HG02642 (cell line): ENCODE measurements at regions not wholly inside any gene's neighbourhood (a gene's known extent, or its start where the extent isn't known, plus 50 kb on each side); places are given as distances from the start of the nearest gene placed in this dataset.

Source experiments
- ATAC-seq: cut with Tn5 transposase; IDR thresholded peaks from one replicate; pipeline ENCODE4 v1.9.1; 2021; ENCODE audit warnings: mild to moderate bottlenecking; ENCODE audit not compliant: unreplicated experiment, poor library complexity

DNA sequence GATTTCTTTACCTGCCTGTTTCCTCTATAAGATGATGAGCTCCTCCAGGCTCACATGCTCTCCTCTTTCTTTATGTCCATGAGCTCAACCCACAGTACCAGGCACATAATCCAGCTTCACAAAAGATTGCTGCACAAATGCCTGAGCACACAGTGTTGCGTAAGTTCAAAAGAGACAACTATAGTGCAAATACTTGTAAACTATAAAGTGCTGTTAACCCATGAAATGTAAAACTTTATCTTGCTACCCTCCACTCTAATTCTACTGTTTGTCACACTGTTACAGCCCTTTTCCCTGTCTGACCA lies 101.0 kb upstream of the LPP start:
- no peak for ATAC-seq

DNA sequence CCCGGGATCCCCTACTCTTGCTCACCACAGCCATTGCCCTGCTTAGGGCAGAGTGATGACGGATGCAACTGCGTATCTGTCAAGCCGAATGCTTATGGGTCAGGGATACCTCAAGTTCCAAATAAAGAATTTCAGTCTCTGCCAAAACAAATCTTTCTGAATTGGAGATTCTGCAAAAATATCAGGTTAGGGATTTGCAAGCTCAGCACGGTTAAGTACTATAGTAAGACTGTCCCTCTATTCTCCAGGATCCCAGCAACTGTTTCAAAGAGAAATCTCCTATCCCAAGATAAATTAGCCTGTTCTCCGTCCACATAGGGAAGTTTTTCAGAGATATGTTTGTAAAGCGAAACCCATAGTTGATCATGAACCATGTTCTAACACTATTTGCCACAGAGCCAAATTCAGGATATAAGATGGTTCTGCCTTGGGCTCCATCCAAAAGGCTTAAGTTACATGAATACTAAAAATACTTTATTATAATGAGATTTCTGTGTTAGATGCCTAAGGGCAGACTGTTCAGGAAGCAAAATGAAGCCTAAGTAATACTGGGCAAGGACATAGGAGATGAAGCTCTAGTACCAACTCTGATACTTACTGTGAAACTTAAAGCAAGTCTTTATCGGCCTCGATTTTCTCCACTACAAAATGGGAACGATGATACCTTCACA lies 100.1 kb upstream of the LPP start:
- no peak for ATAC-seq

DNA sequence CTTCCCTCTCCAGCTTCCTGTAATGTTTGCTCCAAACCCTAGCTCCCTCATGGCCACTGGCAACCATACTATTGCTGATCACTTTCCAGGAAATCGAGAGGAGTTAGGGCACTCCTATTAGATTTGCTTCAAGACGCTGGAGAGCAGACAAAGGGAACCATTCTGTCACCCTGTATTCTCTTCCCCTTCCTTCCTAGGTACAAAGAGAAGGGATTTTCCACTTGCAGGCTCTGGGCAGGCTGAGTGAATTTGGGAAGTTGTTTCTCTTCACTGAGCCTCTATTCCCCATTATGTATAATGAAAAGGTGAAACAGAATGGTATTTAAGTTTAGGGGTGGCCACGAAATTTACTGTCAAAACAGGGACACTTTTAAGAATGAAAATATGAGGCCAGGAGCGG lies 99.4 kb upstream of the LPP start:
- ATAC-seq = no peak

DNA sequence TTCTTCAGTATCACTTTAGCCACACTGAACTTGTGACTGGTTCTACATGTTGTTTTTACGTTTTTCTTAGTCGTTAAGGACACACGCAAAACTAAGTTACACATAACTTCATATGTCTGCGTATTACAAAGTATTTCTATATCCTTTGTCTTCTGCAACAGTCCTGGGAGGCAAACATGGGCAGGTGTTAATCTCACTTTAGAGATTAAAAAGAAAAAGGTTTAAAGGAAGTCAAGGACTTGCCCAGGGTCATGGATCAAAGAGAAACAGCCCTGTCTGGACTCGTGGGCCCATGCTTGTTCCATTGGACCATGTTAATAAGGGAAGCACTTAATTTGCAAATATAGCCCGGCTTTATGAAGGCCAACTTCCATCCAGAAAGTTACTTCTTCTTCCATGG lies 98.6 kb upstream of the LPP start:
- ATAC-seq = no peak

DNA sequence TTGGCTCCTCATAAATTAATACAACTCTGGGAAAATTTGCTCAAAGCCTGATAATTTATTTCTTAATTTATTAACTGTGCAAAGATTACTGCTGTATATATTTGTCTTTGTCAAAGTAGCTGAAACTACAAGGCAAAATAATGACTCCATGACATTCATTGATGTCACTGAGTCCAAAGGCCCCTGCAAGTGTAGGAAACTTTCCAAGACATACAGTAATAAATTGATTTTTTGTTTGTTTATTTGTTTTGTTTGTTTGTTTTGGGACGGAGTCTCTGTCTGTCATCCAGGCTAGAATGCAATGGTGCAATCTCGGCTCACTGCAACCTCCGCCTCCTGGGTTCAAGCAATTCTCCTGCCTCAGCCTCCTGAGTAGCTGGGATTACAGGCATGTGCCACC lies 96.8 kb upstream of the LPP start:
- ATAC-seq = no peak

DNA sequence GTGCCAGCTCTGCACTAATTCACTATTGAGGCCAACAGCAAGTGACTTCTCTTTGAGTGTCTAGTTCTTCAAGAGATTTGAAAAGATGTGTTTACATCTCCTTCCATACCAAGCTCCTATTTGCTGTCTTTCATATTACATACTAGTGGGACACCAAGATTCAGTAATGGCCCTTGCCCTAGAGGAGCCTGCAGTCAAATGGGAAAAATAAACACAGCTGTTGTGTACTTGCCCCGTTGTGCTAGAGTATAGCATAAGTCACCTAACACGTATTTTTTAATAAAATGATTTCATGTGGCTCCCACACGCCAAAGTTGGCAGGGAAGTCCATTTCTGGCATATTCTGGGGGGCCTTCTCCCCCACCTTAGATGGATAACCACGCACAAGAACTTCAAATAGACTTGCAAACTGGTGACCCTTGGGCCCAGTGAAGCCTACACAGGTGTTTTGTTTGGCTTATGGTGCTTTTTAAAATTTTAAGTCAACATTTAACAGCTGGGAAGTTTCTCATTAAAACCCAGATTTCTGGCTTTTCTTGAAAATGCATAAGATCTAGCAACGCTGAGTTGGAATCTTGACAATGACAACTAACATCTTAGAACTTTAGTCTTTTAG lies 95.3 kb upstream of the LPP start:
- no peak for ATAC-seq

DNA sequence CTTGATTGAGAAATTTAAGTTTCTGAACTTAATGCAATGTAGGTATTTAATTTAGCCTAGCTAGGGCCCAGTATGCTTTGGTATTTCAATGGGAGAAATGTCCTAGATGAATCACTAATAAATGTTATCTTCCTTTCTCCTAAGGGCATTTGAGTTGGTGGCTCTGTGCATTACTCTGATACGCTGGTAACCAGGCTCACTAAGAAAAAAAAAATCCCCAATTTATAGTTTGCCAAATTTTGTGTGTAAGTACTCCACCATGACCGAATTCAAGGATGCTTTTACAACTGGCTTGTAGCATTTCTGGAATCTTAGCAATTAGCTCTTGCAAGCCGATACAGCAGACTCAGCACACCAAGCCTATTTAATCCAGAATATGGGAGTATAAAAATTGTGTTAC lies 94.6 kb upstream of the LPP start:
- no peak for ATAC-seq

DNA sequence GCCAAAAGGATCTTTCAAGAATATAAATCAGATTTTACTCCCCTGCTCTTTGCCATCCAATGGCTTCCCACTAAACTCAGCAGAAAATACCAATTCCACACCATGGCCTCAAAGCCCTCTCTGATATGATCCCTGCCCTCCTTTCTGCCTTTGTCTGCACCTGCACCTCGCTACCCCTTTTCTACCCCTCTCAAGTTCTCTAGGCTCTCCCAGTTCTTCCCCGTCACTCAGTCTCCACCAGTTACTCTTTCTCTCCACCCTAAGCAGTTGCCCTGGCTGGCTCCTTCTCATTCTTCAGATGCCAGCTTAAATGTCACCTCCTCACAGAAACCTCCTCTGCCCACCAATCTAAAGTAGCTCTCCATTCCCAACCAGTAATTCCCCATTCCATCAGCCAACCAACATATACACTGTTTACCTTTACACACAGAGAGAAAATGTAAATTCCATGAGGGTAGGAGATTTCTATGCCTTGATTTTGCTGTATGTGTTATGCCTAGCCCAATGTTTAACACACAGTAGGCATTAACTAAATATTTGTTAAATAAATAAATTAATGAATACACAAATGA lies 93.6 kb upstream of the LPP start:
- ATAC-seq = no peak

DNA sequence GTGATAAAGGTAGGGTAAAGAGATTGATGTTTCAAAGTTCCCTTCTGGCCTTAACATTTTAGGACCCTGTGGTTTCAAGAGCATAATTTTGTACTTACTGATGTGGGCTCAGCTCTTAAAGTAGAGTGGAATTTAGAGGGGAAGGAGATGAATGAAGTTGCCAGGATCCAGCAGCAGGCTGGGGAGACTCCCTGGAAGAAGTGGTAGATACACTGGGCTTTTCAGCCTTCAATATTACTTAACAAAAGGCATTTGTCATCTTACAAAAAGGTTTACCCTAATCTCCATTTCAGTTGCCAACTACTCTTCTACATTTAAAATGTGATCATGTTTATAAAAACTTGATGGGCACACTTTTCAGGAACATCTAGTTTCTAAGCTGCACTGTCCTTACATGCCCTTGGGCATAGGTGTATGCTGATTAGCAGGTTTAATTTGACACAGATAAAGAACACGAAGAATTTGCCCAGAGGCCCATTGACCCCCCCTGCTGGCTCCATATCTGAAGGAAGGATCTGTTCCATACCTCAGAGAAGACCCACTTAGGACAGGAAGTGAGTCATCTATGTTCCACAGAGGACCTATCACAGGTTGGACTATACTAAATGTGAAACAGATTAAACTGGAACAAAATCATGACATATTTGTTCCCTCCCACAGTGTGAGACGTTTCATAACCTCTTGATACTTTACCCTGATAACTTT lies 93.0 kb upstream of the LPP start:
- no peak for ATAC-seq

DNA sequence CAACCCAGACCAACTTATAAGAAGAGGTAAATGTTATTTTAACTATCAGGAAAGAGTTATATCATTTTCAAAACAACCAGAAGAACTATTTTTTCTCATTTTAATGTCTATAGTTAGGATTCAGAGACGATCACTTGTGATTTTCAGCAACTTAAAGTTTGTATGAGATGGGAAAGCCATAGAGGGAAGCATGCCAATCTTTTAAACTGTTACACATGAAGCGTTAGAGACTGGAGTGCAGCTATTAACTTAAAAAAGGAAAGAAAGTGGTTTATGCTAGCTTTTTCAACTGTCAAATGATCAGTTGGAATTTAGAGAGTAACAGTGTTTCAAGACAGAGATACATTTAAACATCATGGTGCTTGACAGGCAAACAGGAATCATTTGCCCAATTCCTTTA lies 91.7 kb upstream of the LPP start:
- ATAC-seq = no peak

DNA sequence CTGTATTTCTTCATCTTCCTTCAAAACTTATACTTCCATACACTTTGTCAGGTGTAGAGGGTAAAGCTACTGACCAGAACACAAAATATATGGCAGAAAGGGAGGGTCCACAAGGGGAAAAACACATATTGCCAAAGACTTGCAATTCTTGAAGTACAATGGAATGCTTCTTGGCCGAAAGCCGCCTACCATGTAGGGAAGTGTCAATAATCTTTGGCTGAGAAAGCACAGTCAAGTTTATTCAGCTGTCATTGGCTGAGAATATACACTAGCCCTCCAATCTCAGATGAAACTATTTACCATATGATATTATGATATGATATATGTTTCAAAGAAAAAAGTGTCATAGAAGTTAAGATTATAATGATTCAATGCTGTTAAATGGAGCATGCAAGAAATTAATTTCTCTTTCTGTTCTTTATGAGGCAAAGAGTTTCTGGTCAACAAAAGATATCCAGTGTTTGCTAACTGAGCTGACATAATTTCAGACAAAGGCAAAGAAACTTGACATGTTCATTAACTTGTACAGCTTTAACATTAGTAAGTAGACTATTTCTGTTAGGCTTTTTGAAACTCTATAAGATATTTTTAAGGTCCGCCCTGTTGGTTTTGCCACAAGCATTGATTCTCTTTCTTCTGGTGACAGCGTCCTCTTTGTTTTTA lies 89.0 kb upstream of the LPP start:
- no peak for ATAC-seq

DNA sequence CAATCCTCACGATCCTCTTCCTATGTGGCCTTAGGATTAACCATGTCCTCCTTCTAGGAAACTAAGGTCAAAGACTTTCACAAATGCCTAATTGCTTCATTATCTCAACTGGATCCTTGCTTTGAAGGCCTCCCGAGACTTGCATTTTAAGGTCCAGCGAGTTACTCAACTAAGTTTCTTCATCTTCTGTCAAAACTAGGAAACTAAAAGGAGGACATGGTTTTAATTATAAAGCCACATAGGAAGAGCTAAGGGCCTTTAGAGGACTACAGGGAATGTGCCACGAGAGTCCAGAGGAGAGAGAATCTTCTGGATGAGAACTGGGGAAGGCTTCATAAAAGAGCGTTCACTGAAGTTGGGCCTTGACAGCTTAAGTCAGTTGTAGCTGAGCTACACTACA lies 87.8 kb upstream of the LPP start:
- no peak for ATAC-seq

DNA sequence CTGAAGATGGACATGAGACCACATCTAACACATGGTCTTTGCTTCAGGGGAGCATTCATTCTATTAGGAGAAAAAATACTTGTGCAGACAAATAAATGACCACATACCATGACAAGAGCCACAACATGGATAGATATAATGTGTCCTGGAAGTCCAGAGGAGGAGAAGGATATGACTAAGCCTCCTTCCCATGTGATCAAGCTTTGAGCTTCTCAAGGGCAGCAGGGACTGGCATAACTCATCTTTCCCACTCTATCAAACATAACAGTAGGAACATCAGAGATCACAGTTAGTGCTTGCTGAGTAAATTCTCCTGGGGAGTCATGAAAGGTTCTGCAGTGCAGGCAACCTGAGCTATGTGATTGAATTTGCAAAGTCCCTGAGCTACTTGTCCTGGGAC lies 86.0 kb upstream of the LPP start:
- no peak for ATAC-seq

DNA sequence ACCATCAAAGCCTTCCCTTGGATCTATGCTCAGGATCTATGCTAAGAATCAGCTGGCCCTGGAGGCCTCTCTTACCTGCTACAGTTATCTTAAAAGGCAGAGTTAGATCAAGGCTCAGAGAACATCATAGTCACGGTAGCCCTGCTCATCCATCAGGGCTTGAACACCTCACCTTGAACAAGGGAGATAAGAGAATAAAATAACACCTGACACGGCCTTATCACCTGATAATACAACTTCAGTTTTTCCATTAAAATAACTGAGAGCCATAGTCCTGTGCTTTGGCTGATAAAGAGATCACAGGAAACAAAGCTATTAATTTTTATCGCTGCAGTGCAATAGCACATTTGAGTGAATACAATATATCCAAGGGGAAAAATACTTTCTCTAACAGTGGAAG lies 85.6 kb upstream of the LPP start:
- no peak for ATAC-seq

DNA sequence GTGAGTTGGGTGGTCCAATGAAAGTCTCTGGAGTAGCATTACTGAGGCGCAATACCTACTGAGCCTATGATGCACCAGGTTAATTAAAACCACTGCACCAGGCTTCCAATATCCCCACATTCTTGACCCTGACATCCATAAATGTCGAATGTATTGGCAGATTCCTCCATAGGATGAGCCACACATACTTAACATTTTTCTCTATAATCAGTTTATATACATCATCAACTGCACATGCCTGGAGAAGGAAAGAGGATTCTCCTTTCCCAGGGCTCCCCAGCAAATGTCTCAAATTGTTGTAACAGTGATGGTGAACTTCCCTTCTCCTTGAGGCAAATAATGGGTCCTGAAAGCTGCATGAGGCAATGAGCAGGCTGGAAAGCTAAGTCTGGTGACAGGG lies 82.3 kb upstream of the LPP start:
- ATAC-seq = no peak

DNA sequence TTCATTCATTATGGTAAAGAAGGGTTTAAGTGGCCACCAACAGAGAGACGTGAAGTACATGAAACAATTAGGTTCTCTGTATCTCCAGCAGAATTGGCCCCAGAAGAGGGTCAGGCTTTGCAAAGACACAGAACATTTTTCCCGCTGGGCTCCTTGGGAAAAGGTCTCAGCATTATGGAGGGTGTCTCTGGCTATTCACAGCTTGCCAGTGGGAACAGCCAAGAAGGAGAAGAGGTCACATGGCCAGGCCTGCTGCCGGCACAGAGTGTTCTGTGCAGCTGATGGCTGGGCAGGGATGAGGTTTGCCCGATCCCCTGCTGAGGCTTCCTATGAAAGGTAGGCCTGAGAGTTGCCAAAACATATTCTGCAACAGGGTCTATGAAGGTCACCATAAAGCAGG lies 77.8 kb upstream of the LPP start:
- ATAC-seq = no peak

DNA sequence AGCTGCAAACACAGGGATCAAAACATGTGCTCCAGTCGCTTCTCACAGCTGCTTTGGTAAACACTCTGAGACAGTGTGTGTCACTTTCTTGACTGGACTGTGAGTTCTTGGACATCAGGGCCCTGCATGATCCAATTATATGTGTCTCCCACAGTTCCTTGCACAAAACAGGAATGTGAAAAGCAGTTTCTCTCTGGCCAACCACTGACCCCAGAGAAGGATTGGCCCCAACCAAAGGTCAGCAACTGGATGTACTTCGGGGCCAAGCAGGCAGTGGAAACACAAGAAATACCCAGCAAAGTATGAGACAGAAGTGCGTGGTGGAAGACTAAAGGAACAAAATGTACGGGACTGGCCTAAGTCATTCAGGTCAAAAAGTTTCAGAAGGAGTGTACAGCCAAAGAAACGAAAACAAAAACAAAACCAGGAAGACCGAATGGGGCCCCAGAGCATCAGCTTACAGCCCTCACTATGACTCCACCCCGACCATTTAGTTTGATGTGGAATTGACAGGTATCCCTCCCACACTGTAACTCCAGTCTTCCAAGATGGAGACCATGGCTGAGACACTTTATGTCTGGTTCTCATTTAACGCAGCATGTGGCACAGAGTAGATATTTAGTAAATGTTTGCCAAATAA lies 76.7 kb upstream of the LPP start:
- no peak for ATAC-seq

DNA sequence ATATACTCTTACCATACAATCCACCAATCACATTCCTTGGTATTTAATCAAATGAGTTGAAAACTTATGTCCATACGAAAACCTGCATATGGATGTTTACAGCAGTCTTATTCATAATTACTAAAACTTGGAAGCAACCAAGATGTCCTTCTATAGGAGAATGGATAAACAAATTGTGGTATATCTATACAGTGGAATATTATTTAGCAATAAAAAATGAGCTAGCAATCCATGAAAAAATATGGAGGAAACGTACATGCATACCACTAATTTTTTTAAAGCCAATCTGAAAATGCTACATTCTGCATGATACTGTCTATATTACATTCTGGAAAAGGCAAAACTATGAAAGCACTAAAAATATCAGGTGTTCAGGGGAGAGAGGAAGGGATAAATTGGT lies 73.9 kb upstream of the LPP start:
- no peak for ATAC-seq

DNA sequence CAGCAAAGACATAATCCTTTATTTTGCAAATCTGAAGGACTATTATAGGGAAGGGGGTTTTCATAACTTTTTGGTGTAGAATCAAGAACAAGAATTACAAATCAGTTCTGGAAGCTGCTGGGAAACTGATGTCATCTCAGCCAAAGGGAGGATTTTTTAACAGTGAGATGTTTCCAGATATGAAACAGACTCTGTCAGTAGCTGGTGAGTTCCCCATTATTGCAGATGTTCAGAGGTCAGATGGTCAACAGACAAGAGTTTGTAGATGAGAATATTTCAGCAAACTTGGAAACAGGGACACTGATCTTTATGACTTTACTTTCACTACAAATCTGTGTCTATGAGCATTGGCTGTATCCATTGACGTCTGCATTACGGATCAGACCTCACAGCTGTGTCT lies 71.9 kb upstream of the LPP start:
- ATAC-seq = no peak

DNA sequence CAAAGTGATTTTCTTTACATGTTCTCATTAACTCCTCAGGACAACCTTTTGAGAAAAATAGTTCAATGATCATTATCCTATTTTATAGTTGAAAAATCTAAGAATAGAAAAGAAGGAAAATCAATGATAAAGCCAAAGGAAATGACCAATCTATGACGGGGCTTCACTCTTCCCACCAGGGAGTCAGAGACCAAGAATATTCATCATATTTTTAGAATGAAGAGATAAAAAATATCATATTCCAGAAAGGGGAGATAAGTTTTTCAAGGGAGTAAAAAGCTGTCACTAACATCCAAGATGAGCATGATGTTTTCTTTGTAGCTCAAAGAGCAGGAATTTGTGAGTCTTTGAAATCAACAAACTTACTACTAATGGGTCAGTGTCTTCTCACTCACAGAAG lies 71.5 kb upstream of the LPP start:
- no peak for ATAC-seq

DNA sequence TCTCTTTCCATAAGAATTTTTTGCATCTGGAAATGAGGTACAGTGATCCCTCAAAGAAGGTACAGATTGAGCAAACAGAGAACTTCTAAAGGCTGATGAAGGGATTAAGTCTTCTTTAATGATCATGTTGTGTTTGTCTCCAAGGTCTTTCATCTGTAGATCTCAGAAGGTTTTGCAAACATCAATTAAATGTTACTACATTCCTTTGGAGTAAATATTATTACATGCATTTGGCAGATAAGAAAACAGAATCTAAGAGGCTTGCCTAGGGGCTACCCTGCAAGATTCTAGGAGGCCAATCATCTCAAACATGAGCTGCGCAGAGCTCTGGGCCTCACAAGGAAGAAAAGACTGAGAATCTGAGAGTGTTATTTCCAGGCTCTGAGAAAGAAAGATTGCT lies 70.9 kb upstream of the LPP start:
- ATAC-seq = no peak
